Type B pancreatic cell (in vitro differentiated cells): ENCODE measurements at regions not wholly inside any gene's neighbourhood (a gene's known extent, or its start where the extent isn't known, plus 50 kb on each side); places are given as distances from the start of the nearest gene placed in this dataset.

Experiments used
- DNase-seq: peaks from one replicate; pipeline ENCODE4 v3.0.0; 2021; ENCODE audit warnings: mixed read lengths; ENCODE audit not compliant: unreplicated experiment; ENCODE audit errors: extremely low spot score
- H3K27ac Mint-ChIP-seq: 2 replicates; pipeline ENCODE4 v1.8.0; 2021; ENCODE audit warnings: mild to moderate bottlenecking, mixed read lengths
- H3K27me3 Mint-ChIP-seq: 2 replicates; pipeline ENCODE4 v1.8.0; 2021; ENCODE audit warnings: mixed read lengths
- H3K36me3 Mint-ChIP-seq: 2 replicates; pipeline ENCODE4 v1.8.0; 2021; ENCODE audit warnings: mixed read lengths
- H3K4me1 Mint-ChIP-seq: one replicate; pipeline ENCODE4 v1.8.0; 2021; ENCODE audit warnings: mixed read lengths; ENCODE audit not compliant: unreplicated experiment
- H3K4me3 Mint-ChIP-seq: 2 replicates; pipeline ENCODE4 v1.8.0; 2021; ENCODE audit warnings: mild to moderate bottlenecking, mixed read lengths
- H3K9me3 Mint-ChIP-seq: 2 replicates; pipeline ENCODE4 v1.8.0; 2021; ENCODE audit warnings: mixed read lengths
- CTCF ChIP-seq: fragments of 200-600 bp; sonication (generic); conservative IDR thresholded peaks from 2 replicates; pipeline ENCODE4 v1.5.0; 2021; ENCODE audit warnings: antibody characterized with exemption, mild to moderate bottlenecking

- Mint-ChIP-seq H3K4me3 (no peak overlapping the region), H3K36me3 (no peaks in the 10 kb centered on the region), H3K27me3 (no peaks in the 10 kb centered on the region), H3K27ac (no peak overlapping the region), H3K4me1 (no peaks in the 10 kb centered on the region), H3K9me3 (no peaks in the 10 kb centered on the region)
- TF ChIP-seq CTCF, result no peak
- DNase-seq, result no peak
Measured at GRCh38 chr5:166377756-166378155, 1913.7 kb upstream of the WWC1 start.

- DNase-seq, result no peak
- no peak overlapping the region for H3K27ac Mint-ChIP-seq
- H3K9me3 Mint-ChIP-seq, result no peaks in the 10 kb centered on the region
- no peaks in the 10 kb centered on the region for H3K27me3 Mint-ChIP-seq
- no peaks in the 10 kb centered on the region for H3K36me3 Mint-ChIP-seq
- H3K4me1 Mint-ChIP-seq, result no peaks in the 10 kb centered on the region
- H3K4me3 Mint-ChIP-seq, result no peak overlapping the region
- TF ChIP-seq CTCF, result no peak
Measured at GRCh38 chr5:166379517-166379916, 1911.9 kb upstream of the WWC1 start.

- Mint-ChIP-seq H3K36me3 (no peaks in the 10 kb centered on the region), H3K4me1 (no peaks in the 10 kb centered on the region), H3K27ac (no peak overlapping the region), H3K4me3 (no peak overlapping the region), H3K27me3 (no peaks in the 10 kb centered on the region), H3K9me3 (no peaks in the 10 kb centered on the region)
- no peak for DNase-seq
- TF ChIP-seq CTCF, result peak; percentile 24
Measured at GRCh38 chr5:166382031-166382430, 1909.4 kb upstream of the WWC1 start.

GRCh38 chr5:166398131-166398530 lies 1893.3 kb upstream of the WWC1 start:
- TF ChIP-seq CTCF, result no peak
- H3K36me3 Mint-ChIP-seq, result no peaks in the 10 kb centered on the region
- no peak overlapping the region for H3K27ac Mint-ChIP-seq
- DNase-seq, result no peak
- peaks cover 13% of the 10 kb centered on the region for H3K9me3 Mint-ChIP-seq
- no peaks in the 10 kb centered on the region for H3K27me3 Mint-ChIP-seq
- no peak overlapping the region for H3K4me3 Mint-ChIP-seq
- no peaks in the 10 kb centered on the region for H3K4me1 Mint-ChIP-seq

GRCh38 chr5:166399781-166400180 lies 1891.7 kb upstream of the WWC1 start:
- no peak overlapping the region for H3K4me3 Mint-ChIP-seq
- H3K36me3 Mint-ChIP-seq, result no peaks in the 10 kb centered on the region
- peak overlapping the region; percentile 51 for H3K27ac Mint-ChIP-seq
- TF ChIP-seq CTCF, result no peak
- no peaks in the 10 kb centered on the region for H3K4me1 Mint-ChIP-seq
- no peak for DNase-seq
- H3K27me3 Mint-ChIP-seq, result no peaks in the 10 kb centered on the region
- peaks cover 9% of the 10 kb centered on the region for H3K9me3 Mint-ChIP-seq

GRCh38 chr5:166401391-166401790 lies 1890.1 kb upstream of the WWC1 start:
- Mint-ChIP-seq H3K4me1 (no peaks in the 10 kb centered on the region), H3K27ac (no peak overlapping the region), H3K4me3 (no peak overlapping the region), H3K27me3 (no peaks in the 10 kb centered on the region), H3K9me3 (peaks cover 4% of the 10 kb centered on the region), H3K36me3 (no peaks in the 10 kb centered on the region)
- DNase-seq, result no peak
- no peak for TF ChIP-seq CTCF
